ENCODE measurements at regions not wholly inside any gene's neighbourhood (a gene's known extent, or its start where the extent isn't known, plus 50 kb on each side); places are given as distances from the start of the nearest gene placed in this dataset.
A peak's percentile ranks its signal among the peaks of the same experiment; 100 is the strongest.

DNA sequence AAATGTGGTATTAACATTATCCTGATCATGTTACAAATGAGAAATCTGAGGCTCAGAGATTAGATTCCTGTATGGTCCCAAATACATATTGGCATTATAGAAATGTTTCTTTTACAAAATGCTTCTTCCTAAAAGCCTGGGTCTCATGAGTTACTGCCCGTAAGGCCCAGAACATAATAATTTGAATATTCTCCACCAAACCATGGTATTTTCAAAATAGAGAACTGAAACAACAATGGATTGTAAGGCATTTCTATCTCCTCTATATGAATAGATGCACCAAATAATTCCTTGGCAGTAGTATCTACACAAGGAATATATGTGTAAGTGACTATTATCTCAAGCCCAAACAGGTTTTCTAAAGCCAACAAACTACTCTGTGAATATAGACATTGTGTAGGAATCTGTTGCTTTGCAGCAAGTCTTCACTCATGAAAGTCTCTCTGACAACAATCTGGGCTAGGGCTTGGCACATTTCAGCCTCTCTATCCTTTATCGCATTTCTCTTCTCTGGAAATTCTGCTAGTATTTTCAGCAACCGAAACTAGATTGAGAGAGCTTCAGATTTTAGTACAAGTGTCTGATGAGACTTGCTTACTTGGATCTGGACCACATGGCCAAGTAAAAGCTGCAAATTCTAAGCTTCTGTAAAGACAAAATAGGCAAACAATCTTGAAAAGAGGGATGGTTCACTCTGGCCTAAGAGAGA, 112.8 kb upstream of the ARHGAP20 start:
- DNase-seq (ENCODE audit: unreplicated experiment), result no peak
- H3K4me1 Mint-ChIP-seq (ENCODE audit: insufficient read depth, unreplicated experiment), result no peaks in the 10 kb centered on the region
- no TSS peak for BruUV-seq (replicated peaks)
- H3K9me3 Mint-ChIP-seq (ENCODE audit: unreplicated experiment), result peaks cover 8% of the 10 kb centered on the region
- intact Hi-C loops (cut with micrococcal nuclease), result no loop called here
- H3K4me3 Mint-ChIP-seq (ENCODE audit: unreplicated experiment), result no peak overlapping the region
- H3K27me3 Mint-ChIP-seq (ENCODE audit: insufficient read depth, unreplicated experiment), result peaks cover 12% of the 10 kb centered on the region
- ChIA-PET POLR2A (no interaction called here), CTCF (no interaction called here)
- no peak overlapping the region for H3K27ac Mint-ChIP-seq (ENCODE audit: low read depth, unreplicated experiment)
- H3K36me3 Mint-ChIP-seq (ENCODE audit: insufficient read depth, unreplicated experiment), result no peaks in the 10 kb centered on the region
- TF ChIP-seq, protein P1, sequence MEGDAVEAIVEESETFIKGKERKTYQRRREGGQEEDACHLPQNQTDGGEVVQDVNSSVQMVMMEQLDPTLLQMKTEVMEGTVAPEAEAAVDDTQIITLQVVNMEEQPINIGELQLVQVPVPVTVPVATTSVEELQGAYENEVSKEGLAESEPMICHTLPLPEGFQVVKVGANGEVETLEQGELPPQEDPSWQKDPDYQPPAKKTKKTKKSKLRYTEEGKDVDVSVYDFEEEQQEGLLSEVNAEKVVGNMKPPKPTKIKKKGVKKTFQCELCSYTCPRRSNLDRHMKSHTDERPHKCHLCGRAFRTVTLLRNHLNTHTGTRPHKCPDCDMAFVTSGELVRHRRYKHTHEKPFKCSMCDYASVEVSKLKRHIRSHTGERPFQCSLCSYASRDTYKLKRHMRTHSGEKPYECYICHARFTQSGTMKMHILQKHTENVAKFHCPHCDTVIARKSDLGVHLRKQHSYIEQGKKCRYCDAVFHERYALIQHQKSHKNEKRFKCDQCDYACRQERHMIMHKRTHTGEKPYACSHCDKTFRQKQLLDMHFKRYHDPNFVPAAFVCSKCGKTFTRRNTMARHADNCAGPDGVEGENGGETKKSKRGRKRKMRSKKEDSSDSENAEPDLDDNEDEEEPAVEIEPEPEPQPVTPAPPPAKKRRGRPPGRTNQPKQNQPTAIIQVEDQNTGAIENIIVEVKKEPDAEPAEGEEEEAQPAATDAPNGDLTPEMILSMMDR (IDR thresholded peaks at IDR 0.05; ENCODE audit: unreplicated experiment), result no peak

DNA sequence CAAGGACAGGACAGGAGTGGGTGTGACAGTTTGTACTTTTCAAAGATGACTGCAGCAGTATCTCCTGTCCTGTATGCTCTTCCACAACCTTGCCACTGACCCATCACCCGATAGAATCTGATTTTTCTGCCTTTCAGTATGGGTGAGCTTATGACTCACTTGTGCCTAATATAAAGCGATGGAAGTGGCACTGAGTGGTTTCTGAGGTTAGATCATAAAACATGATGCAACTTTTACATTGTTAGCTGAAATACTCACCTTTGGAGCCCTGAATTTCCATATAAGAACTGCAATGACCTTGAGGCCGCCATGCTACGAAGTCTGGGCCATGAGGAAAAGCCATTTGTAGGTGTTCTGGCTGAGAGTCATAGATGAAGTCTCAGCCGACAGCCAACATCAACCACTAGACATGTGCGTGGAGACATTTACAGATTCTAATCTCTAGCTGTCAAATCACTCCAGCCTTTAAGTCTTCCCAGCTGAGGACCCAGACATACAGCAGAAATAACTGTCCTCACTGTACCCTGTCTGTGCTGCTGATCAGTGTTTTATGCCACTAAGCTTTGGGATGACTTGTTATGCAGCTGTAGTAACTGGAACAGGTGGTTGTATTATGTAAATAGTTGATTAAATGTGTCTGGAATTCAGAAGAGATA, 105.9 kb upstream of the ARHGAP20 start:
- intact Hi-C loops (cut with micrococcal nuclease), result no loop called here
- peak; percentile 74 for DNase-seq (ENCODE audit: unreplicated experiment)
- H3K27ac Mint-ChIP-seq (ENCODE audit: low read depth, unreplicated experiment), result peak overlapping the region; percentile 46
- no peak overlapping the region for H3K4me3 Mint-ChIP-seq (ENCODE audit: unreplicated experiment)
- peaks cover 6% of the 10 kb centered on the region for H3K4me1 Mint-ChIP-seq (ENCODE audit: insufficient read depth, unreplicated experiment)
- H3K36me3 Mint-ChIP-seq (ENCODE audit: insufficient read depth, unreplicated experiment), result no peaks in the 10 kb centered on the region
- no peaks in the 10 kb centered on the region for H3K27me3 Mint-ChIP-seq (ENCODE audit: insufficient read depth, unreplicated experiment)
- H3K9me3 Mint-ChIP-seq (ENCODE audit: unreplicated experiment), result peaks cover 8% of the 10 kb centered on the region
- ChIA-PET CTCF (interaction anchor here (0.6 kb wide), 1 partner anchor 36 kb away, joined by 4 read pairs; no protein-coding TSS in a partner anchor), POLR2A (no interaction called here)
- no TSS peak for BruUV-seq (replicated peaks)
- TF ChIP-seq, protein P1 (IDR thresholded peaks at IDR 0.05; ENCODE audit: unreplicated experiment), result no peak

DNA sequence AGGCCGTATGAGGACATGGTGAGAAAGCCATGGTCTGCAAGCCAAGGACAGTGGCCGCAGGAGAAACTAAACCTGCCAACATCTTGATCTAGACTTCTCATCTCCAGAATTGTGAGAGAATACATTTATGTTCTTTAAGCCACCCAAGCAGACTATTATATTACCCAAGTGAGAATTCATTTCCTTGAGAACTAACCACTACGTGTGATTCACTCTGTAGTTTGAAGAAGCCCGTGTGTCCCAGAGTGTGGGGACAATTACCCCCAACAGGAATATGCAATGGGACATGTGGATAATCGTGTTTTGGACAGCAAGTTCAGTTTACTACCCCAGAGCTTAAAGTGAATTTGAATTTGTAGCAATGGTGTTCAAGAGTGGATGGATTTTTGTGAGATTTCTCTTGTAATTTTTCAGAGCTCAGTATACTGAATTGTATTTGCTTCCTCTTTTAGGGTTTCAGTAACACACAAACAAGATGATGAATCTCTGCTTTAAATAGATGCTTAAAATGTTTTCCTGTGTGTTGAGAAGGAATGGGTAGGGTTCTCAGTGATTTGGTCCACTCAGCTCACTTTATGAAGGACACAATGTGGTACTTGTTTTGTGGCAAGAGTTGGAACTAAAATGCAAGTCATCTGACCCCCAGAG, 100.0 kb upstream of the ARHGAP20 start:
- intact Hi-C loops (cut with micrococcal nuclease), result no loop called here
- POLR2A ChIA-PET, result interaction anchor here (0.9 kb wide), 1 partner anchor 12 kb away, joined by 3 read pairs; no protein-coding TSS in a partner anchor
- no peaks in the 10 kb centered on the region for H3K36me3 Mint-ChIP-seq (ENCODE audit: insufficient read depth, unreplicated experiment)

More for the DNA sequence above, 100.0 kb upstream of the ARHGAP20 start:
- Mint-ChIP-seq H3K4me1 (ENCODE audit: insufficient read depth, unreplicated experiment) (no peaks in the 10 kb centered on the region), H3K27me3 (ENCODE audit: insufficient read depth, unreplicated experiment) (peaks cover 12% of the 10 kb centered on the region), H3K4me3 (ENCODE audit: unreplicated experiment) (no peak overlapping the region), H3K9me3 (ENCODE audit: unreplicated experiment) (no peaks in the 10 kb centered on the region), H3K27ac (ENCODE audit: low read depth, unreplicated experiment) (no peak overlapping the region)
- BruUV-seq (replicated peaks), result no TSS peak
- DNase-seq (ENCODE audit: unreplicated experiment), result no peak
- TF ChIP-seq, protein P1 (IDR thresholded peaks at IDR 0.05; ENCODE audit: unreplicated experiment), result no peak
- CTCF ChIA-PET, result no interaction called here
